Tibial nerve (tissue), 4 donors: ENCODE measurements at regions not wholly inside any gene's neighbourhood (a gene's known extent, or its start where the extent isn't known, plus 50 kb on each side); places are given as distances from the start of the nearest gene placed in this dataset.

Experiments used
- DNase-seq, 2 donors: peaks; one replicate each; pipeline ENCODE4 v3.0.0-alpha.2; 2019; ENCODE audit warnings: low spot score in 2 of 2
- H3K27ac ChIP-seq, 4 donors: fragments of 200-600 bp; sonication (generic) in 3 of 4; one replicate each; pipeline ENCODE4 v1.5.1; 2017 to 2019; ENCODE audit warnings: mild to moderate bottlenecking in 1 of 4
- H3K27me3 ChIP-seq, 2 donors: fragments of 200-600 bp; sonication (generic) in 1 of 2; one replicate each; pipeline versions ENCODE4 v1.5.1 to v1.6.0; 2017 to 2019
- H3K36me3 ChIP-seq, 3 donors: fragments of 200-600 bp; sonication (generic); one replicate each; pipeline ENCODE4 v1.5.1; 2018 to 2019
- H3K4me1 ChIP-seq, 4 donors: fragments of 200-600 bp; sonication (generic) in 3 of 4; one replicate each; pipeline ENCODE4 v1.5.1; 2017 to 2019
- H3K4me3 ChIP-seq, 4 donors: fragments of 200-600 bp; sonication (generic) in 3 of 4; one replicate each; pipeline ENCODE4 v1.5.1; 2017 to 2019; ENCODE audit warnings: mild to moderate bottlenecking in 1 of 4, moderate library complexity in 1 of 4
- H3K9me3 ChIP-seq, 4 donors: fragments of 200-600 bp; sonication (generic) in 3 of 4; one replicate each; pipeline ENCODE4 v1.5.1; 2017 to 2019
- EP300 ChIP-seq, 2 donors: sonication (generic); formaldehyde crosslinking; IDR thresholded peaks; one replicate each; pipeline ENCODE4 v1.6.1; 2017; ENCODE audit warnings: antibody characterized with exemption in 2 of 2, mild to moderate bottlenecking in 1 of 2
- POLR2A ChIP-seq, 2 donors: fragments of 450-650 bp; IDR thresholded peaks; one replicate each; pipeline ENCODE4 v1.6.1; 2017; ENCODE audit warnings: antibody characterized with exemption in 2 of 2, mild to moderate bottlenecking in 2 of 2, moderate library complexity in 2 of 2
- WGBS, 2 donors: methylation state at CpG; one replicate each; pipeline ENCODE4 v1.1.5; 2018; 5-methylcytosine and 5-hydroxymethylcytosine counted together
- TF ChIP-seq, protein P1 (sequence below), 5 experiments: fragments of 200-600 bp in 3 of 5; fragments of 450-650 bp in 2 of 5; sonication (generic) in 3 of 5; IDR thresholded peaks; one replicate each; pipeline ENCODE4 v1.5.1; 2016 to 2019; ENCODE audit warnings: antibody characterized with exemption in 5 of 5, mild to moderate bottlenecking in 3 of 5, moderate library complexity in 2 of 5

GRCh38 chr14:71202881-71203280, 295.6 kb downstream of the PCNX1 start:
- 34 to 51% methylated on average over 3 of the region's 3 CpGs for WGBS, 2 donors
- Histone ChIP-seq H3K4me3 (no peak overlapping the region), H3K27ac (no peak overlapping the region), H3K9me3 (no peaks in the 10 kb centered on the region), H3K4me1 (peaks cover 0 to 13% (median 0%) of the 10 kb centered on the region in 4 donors), H3K27me3 (no peaks in the 10 kb centered on the region), H3K36me3 (no peaks in the 10 kb centered on the region)
- no peak for DNase-seq
- no peak for TF ChIP-seq POLR2A (IDR thresholded peaks at IDR 0.05)
- TF ChIP-seq, protein P1, sequence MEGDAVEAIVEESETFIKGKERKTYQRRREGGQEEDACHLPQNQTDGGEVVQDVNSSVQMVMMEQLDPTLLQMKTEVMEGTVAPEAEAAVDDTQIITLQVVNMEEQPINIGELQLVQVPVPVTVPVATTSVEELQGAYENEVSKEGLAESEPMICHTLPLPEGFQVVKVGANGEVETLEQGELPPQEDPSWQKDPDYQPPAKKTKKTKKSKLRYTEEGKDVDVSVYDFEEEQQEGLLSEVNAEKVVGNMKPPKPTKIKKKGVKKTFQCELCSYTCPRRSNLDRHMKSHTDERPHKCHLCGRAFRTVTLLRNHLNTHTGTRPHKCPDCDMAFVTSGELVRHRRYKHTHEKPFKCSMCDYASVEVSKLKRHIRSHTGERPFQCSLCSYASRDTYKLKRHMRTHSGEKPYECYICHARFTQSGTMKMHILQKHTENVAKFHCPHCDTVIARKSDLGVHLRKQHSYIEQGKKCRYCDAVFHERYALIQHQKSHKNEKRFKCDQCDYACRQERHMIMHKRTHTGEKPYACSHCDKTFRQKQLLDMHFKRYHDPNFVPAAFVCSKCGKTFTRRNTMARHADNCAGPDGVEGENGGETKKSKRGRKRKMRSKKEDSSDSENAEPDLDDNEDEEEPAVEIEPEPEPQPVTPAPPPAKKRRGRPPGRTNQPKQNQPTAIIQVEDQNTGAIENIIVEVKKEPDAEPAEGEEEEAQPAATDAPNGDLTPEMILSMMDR (IDR thresholded peaks at IDR 0.05), result no peak
- TF ChIP-seq EP300 (IDR thresholded peaks at IDR 0.05), result no peak

DNA sequence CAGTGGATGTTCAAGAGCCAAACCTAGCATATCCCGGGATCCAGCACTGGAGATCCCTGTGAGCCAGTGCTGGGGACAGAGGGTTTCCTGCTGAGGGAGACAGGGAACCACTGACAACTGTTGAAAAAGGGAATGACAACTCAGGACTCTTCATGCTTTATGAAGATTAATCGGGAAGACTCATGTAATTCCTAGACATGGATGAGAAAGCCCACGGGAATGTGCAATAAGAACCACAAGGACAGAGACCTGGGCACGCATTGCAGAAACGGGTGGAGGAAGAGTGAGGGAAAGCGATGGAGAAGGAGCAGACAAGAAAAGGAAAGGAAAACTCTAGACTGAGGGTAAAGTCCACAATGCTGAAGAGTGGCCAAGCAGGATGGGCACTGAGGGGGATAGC, 296.0 kb downstream of the PCNX1 start:
- Histone ChIP-seq H3K9me3 (no peaks in the 10 kb centered on the region), H3K4me3 (no peak overlapping the region), H3K27me3 (no peaks in the 10 kb centered on the region), H3K4me1 (peaks cover 0 to 13% (median 0%) of the 10 kb centered on the region in 4 donors), H3K27ac (no peak overlapping the region), H3K36me3 (no peaks in the 10 kb centered on the region)
- WGBS, 2 donors, result 78 to 84% methylated on average over 6 of the region's 6 CpGs
- DNase-seq, result no peak
- TF ChIP-seq, protein P1 (IDR thresholded peaks at IDR 0.05), result no peak
- TF ChIP-seq EP300 (IDR thresholded peaks at IDR 0.05), result no peak
- no peak for TF ChIP-seq POLR2A (IDR thresholded peaks at IDR 0.05)

GRCh38 chr14:71204231-71204630, 297.0 kb downstream of the PCNX1 start:
- Histone ChIP-seq H3K36me3 (no peaks in the 10 kb centered on the region), H3K27ac (no peak overlapping the region), H3K4me3 (no peak overlapping the region), H3K4me1 (peaks cover 0 to 13% (median 0%) of the 10 kb centered on the region in 4 donors), H3K27me3 (no peaks in the 10 kb centered on the region), H3K9me3 (no peaks in the 10 kb centered on the region)
- DNase-seq, result no peak
- TF ChIP-seq, protein P1 (IDR thresholded peaks at IDR 0.05), result no peak
- TF ChIP-seq POLR2A (IDR thresholded peaks at IDR 0.05) (no peak), EP300 (IDR thresholded peaks at IDR 0.05) (no peak)
- WGBS, 2 donors, result 56 to 58% methylated on average over 2 of the region's 2 CpGs

DNA sequence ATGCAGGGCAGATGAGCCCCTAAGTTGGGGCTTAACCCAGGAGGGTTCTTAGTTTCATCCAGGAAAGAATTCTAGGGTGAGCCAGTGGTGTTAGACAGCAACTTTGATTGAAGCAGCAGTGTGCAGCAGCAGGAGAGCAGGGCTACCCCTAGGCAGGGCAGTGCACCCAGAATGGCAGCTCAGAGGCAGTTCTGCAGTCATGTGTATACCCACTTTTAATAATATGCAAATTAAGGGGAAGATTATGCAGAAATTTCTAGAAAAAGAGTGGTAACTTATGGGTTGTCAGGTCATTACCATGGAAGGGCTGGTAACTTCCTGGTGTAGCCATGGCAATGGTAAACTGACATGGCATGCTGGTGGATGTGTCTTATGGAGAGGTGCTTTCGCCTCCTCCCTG, 297.5 kb downstream of the PCNX1 start:
- TF ChIP-seq, protein P1 (IDR thresholded peaks at IDR 0.05), result no peak
- Histone ChIP-seq H3K27ac (no peak overlapping the region), H3K36me3 (no peaks in the 10 kb centered on the region), H3K27me3 (no peaks in the 10 kb centered on the region), H3K4me3 (no peak overlapping the region), H3K4me1 (peaks cover 0 to 13% (median 0%) of the 10 kb centered on the region in 4 donors), H3K9me3 (no peaks in the 10 kb centered on the region)
- DNase-seq, result no peak
- 88 to 100% methylated on average over 1 of the region's 1 CpG for WGBS, 2 donors

GRCh38 chr14:71206123-71206522, 298.9 kb downstream of the PCNX1 start:
- Histone ChIP-seq H3K36me3 (no peaks in the 10 kb centered on the region), H3K27me3 (no peaks in the 10 kb centered on the region), H3K4me1 (peaks cover 0 to 13% (median 0%) of the 10 kb centered on the region in 4 donors), H3K9me3 (no peaks in the 10 kb centered on the region), H3K4me3 (no peak overlapping the region), H3K27ac (peak overlapping the region in 1 of 4 donors; percentile 50)
- TF ChIP-seq POLR2A (IDR thresholded peaks at IDR 0.05) (no peak), EP300 (IDR thresholded peaks at IDR 0.05) (no peak)
- TF ChIP-seq, protein P1 (IDR thresholded peaks at IDR 0.05), result no peak
- 84 to 87% methylated on average over 2 of the region's 2 CpGs for WGBS, 2 donors
- DNase-seq, result no peak
